Activated naive CD8-positive, alpha-beta T cell treated with anti-CD3 and anti-CD28 coated beads for 36 hours (primary cell): ENCODE measurements at regions not wholly inside any gene's neighbourhood (a gene's known extent, or its start where the extent isn't known, plus 50 kb on each side); places are given as distances from the start of the nearest gene placed in this dataset.

Experiments used
- DNase-seq: peaks from one replicate; pipeline ENCODE4 v3.0.0; 2021
- H3K27ac Mint-ChIP-seq: one replicate; pipeline ENCODE4 v1.8.0; 2022; ENCODE audit warnings: mild to moderate bottlenecking, moderate library complexity, mixed read lengths
- H3K27me3 Mint-ChIP-seq: one replicate; pipeline ENCODE4 v1.8.0; 2022; ENCODE audit warnings: mild to moderate bottlenecking, mixed read lengths
- H3K36me3 Mint-ChIP-seq: one replicate; pipeline ENCODE4 v1.8.0; 2021; ENCODE audit warnings: mild to moderate bottlenecking, mixed read lengths
- H3K4me1 Mint-ChIP-seq: one replicate; pipeline ENCODE4 v1.8.0; 2021; ENCODE audit warnings: mixed read lengths
- H3K4me3 Mint-ChIP-seq: one replicate; pipeline ENCODE4 v1.8.0; 2022; ENCODE audit warnings: mild to moderate bottlenecking, moderate library complexity, mixed read lengths
- H3K9me3 Mint-ChIP-seq: one replicate; pipeline ENCODE4 v1.8.0; 2022; ENCODE audit warnings: mixed read lengths

GRCh38 chr12:25307818-25308217, 57.1 kb upstream of the KRAS start:
- Mint-ChIP-seq H3K4me1 (no peaks in the 10 kb centered on the region), H3K4me3 (no peak overlapping the region), H3K27me3 (no peaks in the 10 kb centered on the region), H3K27ac (no peak overlapping the region), H3K36me3 (no peaks in the 10 kb centered on the region), H3K9me3 (no peaks in the 10 kb centered on the region)
- no peak for DNase-seq

DNA sequence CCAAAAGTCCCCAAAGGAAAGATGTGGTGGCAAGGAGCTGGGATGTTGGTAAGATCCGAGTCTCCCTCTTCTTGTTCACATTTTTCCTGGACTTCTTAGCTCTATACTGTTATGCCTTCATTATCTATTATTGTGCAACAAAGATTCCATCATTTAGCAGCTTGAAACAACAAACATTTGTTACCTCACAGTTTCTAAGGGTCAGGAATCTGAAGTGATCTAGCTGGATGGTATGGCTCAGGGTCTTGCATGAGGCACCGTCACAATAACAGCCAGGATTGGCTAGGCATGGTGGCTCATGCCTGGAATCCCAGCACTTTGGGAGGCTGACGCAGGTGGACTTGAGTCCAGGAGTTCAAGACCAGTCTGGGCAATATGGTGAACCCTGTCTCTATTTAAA, 51.1 kb upstream of the KRAS start:
- no peaks in the 10 kb centered on the region for H3K9me3 Mint-ChIP-seq
- no peak for DNase-seq
- no peaks in the 10 kb centered on the region for H3K27me3 Mint-ChIP-seq
- no peaks in the 10 kb centered on the region for H3K4me1 Mint-ChIP-seq
- no peak overlapping the region for H3K27ac Mint-ChIP-seq
- H3K4me3 Mint-ChIP-seq = no peak overlapping the region
- no peaks in the 10 kb centered on the region for H3K36me3 Mint-ChIP-seq
